ENCODE measurements at regions not wholly inside any gene's neighbourhood (a gene's known extent, or its start where the extent isn't known, plus 50 kb on each side); places are given as distances from the start of the nearest gene placed in this dataset.

DNA sequence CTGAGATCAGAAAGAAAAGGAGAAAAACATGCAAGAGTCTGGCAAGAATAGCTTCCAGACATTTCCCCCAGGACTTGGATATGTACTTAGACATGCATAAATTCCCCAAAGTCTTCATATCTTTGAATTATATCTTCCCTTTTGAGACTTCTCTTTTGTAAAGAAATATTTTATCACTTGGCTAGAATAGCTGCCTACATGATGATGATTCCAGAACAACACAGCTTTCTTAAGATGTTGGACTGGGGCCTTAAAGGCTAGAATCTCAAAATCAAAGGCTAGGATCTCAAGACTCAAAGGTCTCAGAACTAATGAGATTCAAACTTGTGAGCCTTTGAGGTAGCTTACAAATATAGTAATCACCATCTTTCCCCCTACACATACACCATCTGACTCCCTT is 842.3 kb downstream of the BCL11A start:
- no peak for TF ChIP-seq CTCF (IDR thresholded peaks at IDR 0.05; ENCODE audit: low read depth, low read length)
- DNase-seq (ENCODE audit: extremely low read depth, low read depth), result no peak

GRCh38 chr2:59706729-59707128 is 846.7 kb downstream of the BCL11A start:
- no peak for TF ChIP-seq CTCF (IDR thresholded peaks at IDR 0.05; ENCODE audit: low read depth, low read length)
- no peak for DNase-seq (ENCODE audit: extremely low read depth, low read depth)

- no peak for TF ChIP-seq CTCF (IDR thresholded peaks at IDR 0.05; ENCODE audit: low read depth, low read length)
- no peak for DNase-seq (ENCODE audit: extremely low read depth, low read depth)
Measured at GRCh38 chr2:59703796-59704195, 849.7 kb downstream of the BCL11A start.

DNA sequence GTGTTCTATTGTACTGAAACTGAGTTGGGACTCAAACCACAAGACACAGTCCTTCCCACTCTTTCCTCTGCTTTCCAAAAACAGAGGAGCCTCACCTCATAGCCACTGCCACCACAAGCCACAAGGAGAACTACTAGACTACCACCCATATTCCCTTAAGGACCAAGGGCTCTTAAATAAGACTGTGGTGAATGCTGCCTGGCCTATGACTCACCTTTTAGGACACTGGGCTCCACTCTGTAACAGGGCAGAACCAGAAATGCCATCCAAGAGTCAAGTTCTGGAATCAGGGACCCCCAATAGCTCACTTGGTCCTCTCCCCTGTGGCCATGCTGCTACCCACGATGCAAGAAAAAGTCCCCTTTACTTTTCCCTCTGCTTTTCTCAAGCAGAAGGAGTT is 851.4 kb downstream of the BCL11A start:
- no peak for TF ChIP-seq CTCF (IDR thresholded peaks at IDR 0.05; ENCODE audit: low read depth, low read length)
- DNase-seq (ENCODE audit: extremely low read depth, low read depth), result no peak

GRCh38 chr2:59701271-59701994 is 852.0 kb downstream of the BCL11A start:
- no peak for TF ChIP-seq CTCF (IDR thresholded peaks at IDR 0.05; ENCODE audit: low read depth, low read length)

GRCh38 chr2:59694176-59694575 is 859.3 kb downstream of the BCL11A start:
- TF ChIP-seq CTCF (IDR thresholded peaks at IDR 0.05; ENCODE audit: low read depth, low read length), result no peak
- DNase-seq (ENCODE audit: extremely low read depth, low read depth), result no peak

More at GRCh38 chr2:59701271-59701994, 852.0 kb downstream of the BCL11A start:
- no peak for DNase-seq (ENCODE audit: extremely low read depth, low read depth)

DNA sequence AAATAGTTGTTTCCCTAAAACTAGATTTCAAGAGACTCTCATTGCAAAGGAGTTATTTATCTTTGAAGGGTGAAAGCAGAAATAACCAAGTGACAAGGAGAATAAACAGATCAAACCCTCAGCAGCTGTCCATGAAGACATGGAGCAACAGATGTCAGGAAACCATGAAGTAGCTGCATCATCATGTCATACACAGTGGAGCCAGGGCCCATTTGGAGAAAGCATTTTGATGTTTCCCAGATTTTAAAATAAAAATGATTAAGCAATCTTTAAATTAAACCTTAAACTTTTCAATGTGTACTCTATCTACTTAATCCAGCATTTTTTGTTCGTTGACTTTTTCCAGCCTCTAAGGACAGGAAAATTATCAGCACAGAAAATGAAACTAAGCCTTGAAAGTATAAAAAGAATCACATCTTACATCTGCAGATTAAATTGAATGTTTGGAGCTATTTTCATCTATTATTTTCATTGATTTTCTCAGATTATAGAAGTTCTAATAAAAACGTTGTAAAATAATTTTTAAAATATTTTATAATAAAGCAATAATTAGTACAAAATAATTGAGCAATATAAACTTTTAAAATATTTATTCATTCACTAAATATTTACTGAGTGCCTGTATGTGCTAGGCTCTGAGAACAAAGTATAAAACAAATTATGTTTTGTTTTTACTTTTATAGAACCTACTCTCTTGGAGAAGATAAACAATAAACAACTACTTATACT is 860.1 kb downstream of the BCL11A start:
- DNase-seq (ENCODE audit: extremely low read depth, low read depth), result no peak

More for the DNA sequence above, 860.1 kb downstream of the BCL11A start:
- no peak for TF ChIP-seq CTCF (IDR thresholded peaks at IDR 0.05; ENCODE audit: low read depth, low read length)
